Calu3 (cell line): ENCODE measurements at regions not wholly inside any gene's neighbourhood (a gene's known extent, or its start where the extent isn't known, plus 50 kb on each side); places are given as distances from the start of the nearest gene placed in this dataset.
A peak's percentile ranks its signal among the peaks of the same experiment; 100 is the strongest.

Experiments used
- BruUV-seq: library from RNA; stranded (reverse); fragments of 400-500 nt; replicated peaks from 2 replicates; lab custom pipeline; 2021; lab: Mats Ljungman, UMichigan
- CTCF ChIA-PET: fragments of 300-600 bp; sonication (Branson Sonifier 250); formaldehyde crosslinking; loops from one replicate; lab custom pipeline; 2022; ENCODE audit warnings: antibody characterized with exemption; lab: Charles Lee
- DNase-seq: peaks from one replicate; pipeline ENCODE4 v3.0.0; 2022
- H3K27ac Mint-ChIP-seq: one replicate; pipeline ENCODE4 v1.8.0; 2022; ENCODE audit warnings: mixed read lengths; ENCODE audit not compliant: unreplicated experiment
- H3K27me3 Mint-ChIP-seq: one replicate; pipeline ENCODE4 v1.8.0; 2022; ENCODE audit warnings: mixed read lengths; ENCODE audit not compliant: unreplicated experiment
- H3K36me3 Mint-ChIP-seq: one replicate; pipeline ENCODE4 v1.8.0; 2022; ENCODE audit warnings: mild to moderate bottlenecking, moderate library complexity, mixed read lengths; ENCODE audit not compliant: insufficient read depth, unreplicated experiment
- H3K4me1 Mint-ChIP-seq: one replicate; pipeline ENCODE4 v1.8.0; 2022; ENCODE audit warnings: mild to moderate bottlenecking, low read depth, mixed read lengths; ENCODE audit not compliant: unreplicated experiment
- H3K4me3 Mint-ChIP-seq: one replicate; pipeline ENCODE4 v1.8.0; 2022; ENCODE audit warnings: mild to moderate bottlenecking, low read depth, moderate library complexity, mixed read lengths; ENCODE audit not compliant: unreplicated experiment
- H3K9me3 Mint-ChIP-seq: one replicate; pipeline ENCODE4 v1.8.0; 2022; ENCODE audit warnings: low read depth, mixed read lengths; ENCODE audit not compliant: unreplicated experiment
- intact Hi-C: fragments of 100-400 bp; cut with micrococcal nuclease; formaldehyde crosslinking; loops from one replicate; pipeline ENCODE4 v1.10.0; 2022; ENCODE audit not compliant: unreplicated experiment
- TF ChIP-seq, protein P1 (sequence below): fragments of 200-600 bp; IDR thresholded peaks from one replicate; pipeline ENCODE4 v1.8.0; 2022; ENCODE audit warnings: antibody characterized with exemption; ENCODE audit not compliant: unreplicated experiment

DNA sequence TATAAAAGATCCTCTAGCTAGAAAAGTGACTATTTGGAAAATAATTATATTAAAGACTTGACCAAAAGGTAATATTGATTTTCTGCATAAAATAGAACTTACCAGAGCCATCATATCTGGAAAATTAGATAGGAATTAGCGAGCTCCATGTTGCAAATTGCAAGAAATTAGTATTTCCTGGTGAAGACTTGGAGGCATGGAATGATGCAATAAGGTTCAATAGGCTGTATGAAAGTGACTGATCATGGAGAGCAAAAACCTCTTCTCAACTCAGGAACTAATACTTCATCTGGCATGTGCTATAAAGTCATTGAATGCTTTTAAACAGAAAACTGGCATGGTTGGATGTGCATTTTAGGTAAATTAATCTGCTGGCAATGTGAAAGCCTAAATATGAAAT lies 66.3 kb upstream of the UFM1 start:
- CTCF ChIA-PET: no interaction called here
- Mint-ChIP-seq H3K27ac (peak overlapping the region; percentile 32), H3K9me3 (peaks cover 4% of the 10 kb centered on the region), H3K4me3 (no peak overlapping the region), H3K36me3 (no peaks in the 10 kb centered on the region), H3K4me1 (no peaks in the 10 kb centered on the region), H3K27me3 (no peaks in the 10 kb centered on the region)
- intact Hi-C loops: no loop called here
- BruUV-seq: no TSS peak
- TF ChIP-seq, protein P1, sequence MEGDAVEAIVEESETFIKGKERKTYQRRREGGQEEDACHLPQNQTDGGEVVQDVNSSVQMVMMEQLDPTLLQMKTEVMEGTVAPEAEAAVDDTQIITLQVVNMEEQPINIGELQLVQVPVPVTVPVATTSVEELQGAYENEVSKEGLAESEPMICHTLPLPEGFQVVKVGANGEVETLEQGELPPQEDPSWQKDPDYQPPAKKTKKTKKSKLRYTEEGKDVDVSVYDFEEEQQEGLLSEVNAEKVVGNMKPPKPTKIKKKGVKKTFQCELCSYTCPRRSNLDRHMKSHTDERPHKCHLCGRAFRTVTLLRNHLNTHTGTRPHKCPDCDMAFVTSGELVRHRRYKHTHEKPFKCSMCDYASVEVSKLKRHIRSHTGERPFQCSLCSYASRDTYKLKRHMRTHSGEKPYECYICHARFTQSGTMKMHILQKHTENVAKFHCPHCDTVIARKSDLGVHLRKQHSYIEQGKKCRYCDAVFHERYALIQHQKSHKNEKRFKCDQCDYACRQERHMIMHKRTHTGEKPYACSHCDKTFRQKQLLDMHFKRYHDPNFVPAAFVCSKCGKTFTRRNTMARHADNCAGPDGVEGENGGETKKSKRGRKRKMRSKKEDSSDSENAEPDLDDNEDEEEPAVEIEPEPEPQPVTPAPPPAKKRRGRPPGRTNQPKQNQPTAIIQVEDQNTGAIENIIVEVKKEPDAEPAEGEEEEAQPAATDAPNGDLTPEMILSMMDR: no peak
- DNase-seq: no peak

DNA sequence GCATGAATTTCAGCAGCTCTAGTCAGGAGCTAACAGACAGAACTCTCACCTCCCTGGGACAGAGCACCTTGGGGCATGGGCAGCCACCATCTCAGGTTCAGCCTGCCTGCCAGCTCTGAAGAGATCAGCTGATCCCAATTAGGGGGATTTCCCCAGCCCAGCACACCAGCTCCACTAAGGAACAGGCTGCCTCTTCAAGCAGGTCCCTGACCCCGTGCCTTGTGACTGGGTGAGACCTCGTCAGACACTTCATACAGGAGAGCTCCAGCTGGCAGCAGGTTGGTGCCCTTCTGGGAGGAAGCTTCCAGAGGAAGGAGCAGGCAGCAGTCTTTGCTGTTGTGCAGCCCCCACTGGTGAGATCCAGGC lies 84.5 kb upstream of the UFM1 start:
- no peak for DNase-seq
- H3K36me3 Mint-ChIP-seq: no peaks in the 10 kb centered on the region
- H3K4me1 Mint-ChIP-seq: no peaks in the 10 kb centered on the region
- H3K4me3 Mint-ChIP-seq: no peak overlapping the region
- CTCF ChIA-PET: no interaction called here
- H3K27ac Mint-ChIP-seq: no peak overlapping the region
- no peaks in the 10 kb centered on the region for H3K27me3 Mint-ChIP-seq
- TF ChIP-seq, protein P1: no peak
- BruUV-seq: no TSS peak
- intact Hi-C loops: no loop called here
- H3K9me3 Mint-ChIP-seq: no peaks in the 10 kb centered on the region

DNA sequence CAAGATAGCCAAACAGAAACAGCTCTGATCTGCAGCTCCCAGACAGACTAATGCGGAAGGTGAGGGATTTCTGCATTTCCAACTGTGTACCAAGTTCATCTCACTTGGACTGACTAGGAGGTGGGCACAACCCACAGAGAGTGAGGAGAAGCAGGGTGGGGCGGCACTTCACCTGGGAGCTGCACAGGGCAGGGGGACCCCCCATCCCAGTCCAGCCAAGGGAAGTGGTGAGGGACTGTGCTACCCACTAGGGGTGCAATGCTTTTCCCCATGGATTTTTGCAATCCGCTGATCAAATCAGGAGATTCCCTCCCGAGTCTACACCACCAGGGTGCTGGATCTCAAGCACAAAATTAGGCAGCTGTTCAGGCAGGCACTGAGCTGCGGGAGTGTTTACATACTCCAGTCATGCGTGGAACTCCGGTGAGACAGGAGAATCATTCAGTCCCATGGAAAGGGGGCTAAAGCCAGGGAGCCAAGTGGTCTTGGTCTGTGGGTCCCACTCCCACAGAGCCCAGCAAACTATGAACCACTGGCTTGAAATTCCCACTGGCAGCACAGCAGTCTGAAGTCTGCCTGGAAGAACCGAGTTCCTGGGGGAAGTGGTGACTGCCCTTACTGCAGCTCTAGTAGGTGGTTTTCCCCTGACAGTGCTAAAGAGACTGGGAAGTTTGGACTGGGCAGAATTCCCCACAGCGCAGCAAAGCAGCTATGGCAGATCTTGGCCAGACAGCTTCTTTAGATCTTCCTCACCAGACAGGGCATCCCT lies 85.1 kb upstream of the UFM1 start:
- H3K4me1 Mint-ChIP-seq: no peaks in the 10 kb centered on the region
- no peak overlapping the region for H3K4me3 Mint-ChIP-seq
- no peak overlapping the region for H3K27ac Mint-ChIP-seq
- no peaks in the 10 kb centered on the region for H3K9me3 Mint-ChIP-seq
- TF ChIP-seq, protein P1: no peak
- no peak for DNase-seq
- no TSS peak for BruUV-seq
- CTCF ChIA-PET: no interaction called here
- no peaks in the 10 kb centered on the region for H3K27me3 Mint-ChIP-seq
- H3K36me3 Mint-ChIP-seq: no peaks in the 10 kb centered on the region
- intact Hi-C loops: no loop called here

DNA sequence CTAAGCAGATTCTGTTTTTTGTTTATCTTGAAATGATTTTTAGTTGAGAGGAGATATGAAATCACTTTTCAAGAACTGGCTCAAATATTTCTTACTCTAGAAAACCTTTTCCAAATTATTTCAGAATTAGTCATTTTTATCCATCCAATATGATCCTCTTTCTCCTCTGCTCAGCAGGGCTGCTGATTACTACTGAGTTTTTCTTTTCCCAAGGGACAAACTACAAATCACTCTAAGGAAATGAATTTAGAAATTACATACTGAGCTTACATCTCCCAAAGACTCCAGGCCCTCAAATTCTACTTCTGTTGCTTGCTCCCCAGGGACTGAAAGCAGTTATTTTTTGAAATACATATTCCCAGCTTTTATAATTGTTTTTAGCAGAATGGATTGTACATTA lies 87.4 kb upstream of the UFM1 start:
- Mint-ChIP-seq H3K27me3 (no peaks in the 10 kb centered on the region), H3K4me1 (no peaks in the 10 kb centered on the region), H3K27ac (no peak overlapping the region), H3K36me3 (no peaks in the 10 kb centered on the region), H3K9me3 (no peaks in the 10 kb centered on the region), H3K4me3 (no peak overlapping the region)
- TF ChIP-seq, protein P1: no peak
- intact Hi-C loops: no loop called here
- DNase-seq: no peak
- no TSS peak for BruUV-seq
- CTCF ChIA-PET: no interaction called here
